Endothelial cell of umbilical vein (primary cell): ENCODE measurements at regions not wholly inside any gene's neighbourhood (a gene's known extent, or its start where the extent isn't known, plus 50 kb on each side); places are given as distances from the start of the nearest gene placed in this dataset.

Source experiments
- BruUV-seq: library from RNA; stranded (reverse); fragments of 400-500 nt; replicated peaks from 2 replicates; lab custom pipeline; 2021; lab: Mats Ljungman, UMichigan
- CTCF ChIA-PET: fragments of 300-600, 350-600 bp; sonication (Branson Sonifier 250); formaldehyde crosslinking; loops from one replicate; lab custom pipeline; 2021; ENCODE audit warnings: antibody characterized with exemption, inconsistent platforms; lab: Charles Lee
- POLR2A ChIA-PET: fragments of 300-600, 350-600 bp; sonication (Branson Sonifier 250); formaldehyde crosslinking; loops from one replicate; lab custom pipeline; 2021; ENCODE audit warnings: antibody characterized with exemption, inconsistent platforms; lab: Charles Lee
- DNase-seq: peaks from one replicate; pipeline ENCODE4 v3.0.0-alpha.2; 2011; ENCODE audit warnings: low read depth, low spot score
- FAIRE-seq: peaks from 2 replicates; lab custom pipeline; 2011; peaks lifted over from hg19 to GRCh38; lab: Jason Lieb, UNC
- H2AFZ ChIP-seq: 2 replicates; pipeline ENCODE4 v1.6.0; 2012; ENCODE audit warnings: low read depth, low read length, control low read depth, inconsistent platforms
- H3K27ac ChIP-seq: 2 replicates; pipeline ENCODE4 v1.5.1; 2011; ENCODE audit warnings: low read depth, mild to moderate bottlenecking, control low read depth, low read length, moderate library complexity; ENCODE audit not compliant: insufficient read depth
- H3K27me3 ChIP-seq, 2 experiments: 2 replicates each; pipeline versions ENCODE4 v1.6.0 to v1.6.1; 2011; ENCODE audit warnings: low read length in 2 of 2, mixed read lengths in 1 of 2; ENCODE audit not compliant: control insufficient read depth in 2 of 2, insufficient read depth in 2 of 2
- H3K36me3 ChIP-seq, 2 experiments: 2 replicates in 1 of 2; 3 replicates in 1 of 2; pipeline ENCODE4 v1.5.1; 2011; ENCODE audit warnings: low read length in 2 of 2, mild to moderate bottlenecking in 1 of 2, moderate library complexity in 1 of 2; ENCODE audit not compliant: control insufficient read depth in 2 of 2, insufficient read depth in 2 of 2; ENCODE audit errors: extremely low read depth in 1 of 2
- H3K4me1 ChIP-seq: 3 replicates; pipeline ENCODE4 v1.5.1; 2011; ENCODE audit warnings: mild to moderate bottlenecking, low read length; ENCODE audit not compliant: control insufficient read depth, insufficient read depth; ENCODE audit errors: extremely low read depth
- H3K4me2 ChIP-seq: 2 replicates; pipeline ENCODE4 v1.6.1; 2011; ENCODE audit warnings: low read length, control low read depth, mixed read lengths; ENCODE audit not compliant: insufficient read depth
- H3K4me3 ChIP-seq, 3 experiments: fragments of 200-600 bp in 1 of 3; sonication (generic), shearing (Covaris generic) in 1 of 3; replicated peaks in 1 of 3; 2 replicates each; pipeline ENCODE4 v1.5.1; 2011 to 2016; ENCODE audit warnings: control low read depth in 3 of 3, low read length in 3 of 3, mild to moderate bottlenecking in 2 of 3, inconsistent platforms in 1 of 3, low read depth in 1 of 3, moderate library complexity in 1 of 3; ENCODE audit not compliant: insufficient read depth in 1 of 3
- H3K79me2 ChIP-seq: 2 replicates; pipeline ENCODE4 v1.6.0; 2012; ENCODE audit warnings: low read length, inconsistent platforms; ENCODE audit not compliant: control insufficient read depth, insufficient read depth
- H3K9ac ChIP-seq: replicated peaks from 2 replicates; pipeline ENCODE3; 2011; ENCODE audit warnings: low read length, control low read depth; ENCODE audit not compliant: insufficient read depth; ENCODE audit errors: extremely low read depth
- H3K9me1 ChIP-seq: replicated peaks from 3 replicates; pipeline ENCODE4 v1.6.0; 2011; ENCODE audit warnings: mild to moderate bottlenecking, low read length; ENCODE audit not compliant: control insufficient read depth, insufficient read depth; ENCODE audit errors: extremely low read depth
- H3K9me3 ChIP-seq: replicated peaks from 2 replicates; pipeline ENCODE4 v1.5.1; 2012; ENCODE audit warnings: low read length, inconsistent platforms; ENCODE audit not compliant: control insufficient read depth, insufficient read depth
- H4K20me1 ChIP-seq: replicated peaks from 2 replicates; pipeline ENCODE3; 2011; ENCODE audit warnings: mild to moderate bottlenecking, low read length; ENCODE audit not compliant: control insufficient read depth, insufficient read depth; ENCODE audit errors: extremely low read depth
- CTCF ChIP-seq, 2 donors: IDR thresholded peaks; 1 replicate in 1 of 2; 2 replicates in 1 of 2; pipeline ENCODE4 v1.5.1; 2011; ENCODE audit warnings: low read length in 2 of 2, mild to moderate bottlenecking in 2 of 2, moderate library complexity in 2 of 2, control low read depth in 1 of 2, inconsistent platforms in 1 of 2, low read depth in 1 of 2; ENCODE audit not compliant: insufficient read depth in 1 of 2; ENCODE audit errors: extremely low read depth in 1 of 2
- MAX ChIP-seq: IDR thresholded peaks from 2 replicates; pipeline ENCODE4 v1.6.1; 2011; ENCODE audit not compliant: insufficient read depth, insufficient read length
- MYC ChIP-seq: IDR thresholded peaks from one replicate; pipeline ENCODE4 v1.6.1; 2011; ENCODE audit warnings: mild to moderate bottlenecking, low read depth, low read length
- POLR2A ChIP-seq: IDR thresholded peaks from 2 replicates; pipeline ENCODE4 v1.6.1; 2012; ENCODE audit warnings: low read depth, mild to moderate bottlenecking, control low read depth, low read length
- POLR2AphosphoS5 ChIP-seq: IDR thresholded peaks from 2 replicates; pipeline ENCODE4 v1.6.1; 2012; ENCODE audit warnings: low read depth, mild to moderate bottlenecking, control low read depth, low read length, moderate library complexity; ENCODE audit not compliant: insufficient read depth
- dilution Hi-C: fragments of 300-500 bp; cut with MboI; formaldehyde crosslinking; loops from one replicate; pipeline ENCODE4 v1.15.0; 2019; ENCODE audit warnings: low sequenced_read_pairs; ENCODE audit not compliant: extremely low pct_ligation_motif_present
- intact Hi-C: fragments of 100-400 bp; cut with micrococcal nuclease; formaldehyde crosslinking; loops from one replicate; pipeline ENCODE4 v1.10.0; 2022

- Histone ChIP-seq H3K9ac (no peak overlapping the region), H4K20me1 (no peaks in the 10 kb centered on the region), H3K4me3 (no peak overlapping the region), H3K79me2 (no peaks in the 10 kb centered on the region), H3K9me1 (no peaks in the 10 kb centered on the region), H3K9me3 (no peaks in the 10 kb centered on the region), H2AFZ (no peak overlapping the region), H3K27ac (no peak overlapping the region), H3K4me2 (no peak overlapping the region), H3K27me3 (no peaks in the 10 kb centered on the region), H3K36me3 (no peaks in the 10 kb centered on the region), H3K4me1 (no peaks in the 10 kb centered on the region)
- FAIRE-seq (no peak), DNase-seq (no peak)
- CTCF ChIA-PET, result no interaction called here
- BruUV-seq, result no TSS peak
- TF ChIP-seq POLR2A (no peak), CTCF (IDR thresholded peaks at IDR 0.05; ENCODE audit: extremely low read depth in 1 of 2, insufficient read depth in 1 of 2, low read depth in 1 of 2, low read length in 2 of 2) (no peak), MAX (no peak), MYC (no peak), POLR2AphosphoS5 (no peak)
- intact Hi-C loops (no loop called here), dilution Hi-C loops (no loop called here)
- POLR2A ChIA-PET, result no interaction called here
Observed at GRCh38 chr2:242013771-242014170, 144.2 kb downstream of the RTP5 start.
